ENCODE measurements at regions not wholly inside any gene's neighbourhood (a gene's known extent, or its start where the extent isn't known, plus 50 kb on each side); places are given as distances from the start of the nearest gene placed in this dataset.

DNA sequence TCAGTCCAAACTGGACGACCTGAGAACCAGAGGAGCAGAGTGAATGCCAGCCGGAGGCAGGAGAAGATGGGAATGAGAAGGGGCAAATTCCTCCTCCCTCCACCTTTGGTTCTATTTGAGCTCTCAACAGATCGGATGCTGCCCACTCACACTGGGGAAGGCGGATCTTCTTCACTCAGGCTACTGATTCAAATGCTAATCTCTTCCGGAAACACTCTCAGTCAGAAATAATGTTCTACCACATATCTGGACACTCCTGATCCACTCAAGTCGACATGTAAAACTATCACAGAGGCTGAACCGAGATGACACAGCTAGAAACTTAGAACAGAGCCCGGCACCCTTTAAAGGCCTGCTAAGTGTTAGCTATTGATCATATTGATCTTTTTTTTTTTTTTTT is 57.4 kb upstream of the GRIN2A start:
- TF ChIP-seq EZH2phosphoT487 (IDR thresholded peaks at IDR 0.05; ENCODE audit: unreplicated experiment) (no peak), POLR2AphosphoS5 (IDR thresholded peaks at IDR 0.05; ENCODE audit: low read depth) (no peak), CREB1 (CRISPR knock-in tag; IDR thresholded peaks at IDR 0.05; ENCODE audit: low read depth) (no peak), EZH2 (IDR thresholded peaks at IDR 0.05; ENCODE audit: low read depth, unreplicated experiment) (no peak), STAT1 (IDR thresholded peaks at IDR 0.05; ENCODE audit: unreplicated experiment) (no peak), JUNB (IDR thresholded peaks at IDR 0.05; ENCODE audit: unreplicated experiment) (no peak), ZNF331 (CRISPR knock-in tag; IDR thresholded peaks at IDR 0.05; ENCODE audit: low read depth) (no peak), ZNF114 (CRISPR knock-in tag; IDR thresholded peaks at IDR 0.05) (no peak), ZNF462 (CRISPR knock-in tag; IDR thresholded peaks at IDR 0.05) (no peak)
- TF ChIP-seq, protein P1, sequence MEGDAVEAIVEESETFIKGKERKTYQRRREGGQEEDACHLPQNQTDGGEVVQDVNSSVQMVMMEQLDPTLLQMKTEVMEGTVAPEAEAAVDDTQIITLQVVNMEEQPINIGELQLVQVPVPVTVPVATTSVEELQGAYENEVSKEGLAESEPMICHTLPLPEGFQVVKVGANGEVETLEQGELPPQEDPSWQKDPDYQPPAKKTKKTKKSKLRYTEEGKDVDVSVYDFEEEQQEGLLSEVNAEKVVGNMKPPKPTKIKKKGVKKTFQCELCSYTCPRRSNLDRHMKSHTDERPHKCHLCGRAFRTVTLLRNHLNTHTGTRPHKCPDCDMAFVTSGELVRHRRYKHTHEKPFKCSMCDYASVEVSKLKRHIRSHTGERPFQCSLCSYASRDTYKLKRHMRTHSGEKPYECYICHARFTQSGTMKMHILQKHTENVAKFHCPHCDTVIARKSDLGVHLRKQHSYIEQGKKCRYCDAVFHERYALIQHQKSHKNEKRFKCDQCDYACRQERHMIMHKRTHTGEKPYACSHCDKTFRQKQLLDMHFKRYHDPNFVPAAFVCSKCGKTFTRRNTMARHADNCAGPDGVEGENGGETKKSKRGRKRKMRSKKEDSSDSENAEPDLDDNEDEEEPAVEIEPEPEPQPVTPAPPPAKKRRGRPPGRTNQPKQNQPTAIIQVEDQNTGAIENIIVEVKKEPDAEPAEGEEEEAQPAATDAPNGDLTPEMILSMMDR (conservative IDR thresholded peaks at IDR 0.05; ENCODE audit: low read depth in 2 of 2) = no peak
- TF ChIP-seq, protein P2, sequence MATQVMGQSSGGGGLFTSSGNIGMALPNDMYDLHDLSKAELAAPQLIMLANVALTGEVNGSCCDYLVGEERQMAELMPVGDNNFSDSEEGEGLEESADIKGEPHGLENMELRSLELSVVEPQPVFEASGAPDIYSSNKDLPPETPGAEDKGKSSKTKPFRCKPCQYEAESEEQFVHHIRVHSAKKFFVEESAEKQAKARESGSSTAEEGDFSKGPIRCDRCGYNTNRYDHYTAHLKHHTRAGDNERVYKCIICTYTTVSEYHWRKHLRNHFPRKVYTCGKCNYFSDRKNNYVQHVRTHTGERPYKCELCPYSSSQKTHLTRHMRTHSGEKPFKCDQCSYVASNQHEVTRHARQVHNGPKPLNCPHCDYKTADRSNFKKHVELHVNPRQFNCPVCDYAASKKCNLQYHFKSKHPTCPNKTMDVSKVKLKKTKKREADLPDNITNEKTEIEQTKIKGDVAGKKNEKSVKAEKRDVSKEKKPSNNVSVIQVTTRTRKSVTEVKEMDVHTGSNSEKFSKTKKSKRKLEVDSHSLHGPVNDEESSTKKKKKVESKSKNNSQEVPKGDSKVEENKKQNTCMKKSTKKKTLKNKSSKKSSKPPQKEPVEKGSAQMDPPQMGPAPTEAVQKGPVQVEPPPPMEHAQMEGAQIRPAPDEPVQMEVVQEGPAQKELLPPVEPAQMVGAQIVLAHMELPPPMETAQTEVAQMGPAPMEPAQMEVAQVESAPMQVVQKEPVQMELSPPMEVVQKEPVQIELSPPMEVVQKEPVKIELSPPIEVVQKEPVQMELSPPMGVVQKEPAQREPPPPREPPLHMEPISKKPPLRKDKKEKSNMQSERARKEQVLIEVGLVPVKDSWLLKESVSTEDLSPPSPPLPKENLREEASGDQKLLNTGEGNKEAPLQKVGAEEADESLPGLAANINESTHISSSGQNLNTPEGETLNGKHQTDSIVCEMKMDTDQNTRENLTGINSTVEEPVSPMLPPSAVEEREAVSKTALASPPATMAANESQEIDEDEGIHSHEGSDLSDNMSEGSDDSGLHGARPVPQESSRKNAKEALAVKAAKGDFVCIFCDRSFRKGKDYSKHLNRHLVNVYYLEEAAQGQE (IDR thresholded peaks at IDR 0.05; ENCODE audit: unreplicated experiment) = no peak

Measured in GM23338 (cell line).